HG03159 (cell line): ENCODE measurements at regions not wholly inside any gene's neighbourhood (a gene's known extent, or its start where the extent isn't known, plus 50 kb on each side); places are given as distances from the start of the nearest gene placed in this dataset.

Experiments used
- ATAC-seq: cut with Tn5 transposase; IDR thresholded peaks from one replicate; pipeline ENCODE4 v1.9.1; 2021; ENCODE audit warnings: mild to moderate bottlenecking, moderate library complexity; ENCODE audit not compliant: unreplicated experiment

DNA sequence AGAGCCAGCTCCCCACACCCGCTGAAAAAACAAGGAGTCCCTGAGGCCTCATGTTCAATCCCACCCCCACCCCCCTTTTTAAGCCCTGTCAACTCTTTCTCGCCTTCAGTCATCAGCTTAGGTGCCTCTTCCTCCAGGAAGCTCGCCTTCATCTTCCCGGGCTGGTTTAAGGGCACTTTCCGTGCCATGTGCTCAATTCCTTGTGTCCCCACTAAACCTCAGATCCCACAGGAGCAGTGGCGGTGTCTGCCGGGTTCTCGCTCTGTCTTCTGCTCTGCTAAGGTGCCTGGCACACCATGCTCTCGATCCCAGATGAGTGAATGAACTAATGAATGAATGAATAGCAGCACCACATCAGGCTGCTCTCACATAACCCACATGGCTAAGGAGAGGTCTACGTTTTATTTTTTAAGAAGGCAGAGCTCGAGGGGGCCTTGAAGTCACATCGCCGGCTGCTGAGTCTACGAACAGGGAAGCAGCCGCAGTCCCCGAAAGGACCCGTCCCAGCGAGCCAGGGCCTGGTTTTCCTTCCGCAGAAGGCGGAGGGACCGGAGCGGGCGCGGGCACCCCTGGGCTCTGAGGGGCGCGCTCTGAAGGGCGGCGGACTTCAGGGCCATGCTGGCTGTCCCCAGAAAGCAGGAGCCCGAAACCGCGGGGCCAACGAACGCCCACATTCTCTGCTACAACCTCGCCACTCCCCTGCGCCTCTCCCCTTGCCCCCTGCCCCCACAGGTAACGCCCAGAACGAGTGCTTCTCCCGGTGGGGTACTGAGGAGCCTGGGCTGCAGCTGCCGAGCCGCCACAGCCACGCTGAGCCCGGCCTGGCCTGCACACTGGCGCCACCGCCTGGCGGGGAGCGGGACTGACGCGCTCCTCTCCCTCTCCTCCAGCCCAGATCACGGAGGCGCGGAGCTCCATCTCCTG is 73.4 kb upstream of the KCNMA1 start:
- ATAC-seq = peak; percentile 91

DNA sequence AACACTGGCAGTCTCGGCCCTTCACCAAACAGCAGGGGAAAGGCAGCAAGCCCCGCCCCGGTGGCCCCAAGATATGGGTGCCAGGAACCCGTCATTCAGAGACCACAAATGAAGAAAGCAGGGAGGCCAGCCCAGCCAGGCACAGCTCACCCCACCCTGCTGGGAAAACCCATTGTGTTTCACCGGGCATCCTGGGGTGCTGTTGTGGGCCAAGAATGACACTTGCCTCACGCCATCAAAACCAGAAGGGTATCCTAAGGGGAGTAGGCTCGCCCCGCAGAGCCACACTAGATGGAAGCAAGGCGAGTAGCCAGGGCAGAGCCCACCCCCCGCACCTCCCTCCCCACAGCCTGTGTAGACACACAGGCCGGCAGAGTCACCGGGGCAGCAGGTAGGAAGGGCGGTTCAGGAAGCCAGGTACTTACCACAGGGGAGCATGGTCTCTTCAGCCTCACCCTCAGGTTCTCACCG is 72.5 kb upstream of the KCNMA1 start:
- no peak for ATAC-seq

DNA sequence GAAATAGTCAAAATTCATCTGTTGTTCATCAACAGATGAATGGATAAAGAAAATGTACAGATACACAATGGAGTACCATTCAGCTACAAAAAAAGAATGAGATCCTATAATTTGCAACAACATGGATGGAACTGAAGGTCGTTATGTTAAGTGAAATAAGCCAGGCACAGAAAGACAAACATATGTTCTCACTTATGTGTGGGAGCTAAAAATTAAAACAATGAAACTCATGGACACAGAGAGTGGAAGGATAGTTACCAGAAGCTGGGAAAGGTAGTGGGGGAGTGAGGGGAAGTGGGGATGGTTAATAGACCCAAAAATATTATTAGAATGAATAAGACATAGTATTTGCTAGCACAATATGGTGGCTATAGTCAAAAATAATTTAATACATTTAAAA is 70.0 kb upstream of the KCNMA1 start:
- no peak for ATAC-seq

DNA sequence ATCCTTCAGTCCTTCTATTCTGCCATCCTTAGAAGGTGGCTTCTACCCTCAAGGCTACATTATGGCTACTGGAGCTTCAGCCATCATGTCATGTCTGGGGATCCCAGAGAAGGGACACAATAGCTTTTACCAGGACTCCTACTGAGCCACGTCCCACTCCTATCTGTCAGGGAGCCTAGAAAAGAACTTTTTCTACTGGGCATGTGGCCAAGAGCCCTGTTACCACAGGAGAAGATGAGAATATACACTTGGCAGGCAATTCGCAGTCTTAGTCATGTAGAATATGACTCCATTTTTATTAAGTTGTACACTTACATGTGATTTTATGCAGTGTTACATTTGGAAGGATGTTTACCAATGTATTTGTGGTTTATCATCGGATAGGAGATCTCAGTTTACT is 64.6 kb upstream of the KCNMA1 start:
- ATAC-seq = no peak

DNA sequence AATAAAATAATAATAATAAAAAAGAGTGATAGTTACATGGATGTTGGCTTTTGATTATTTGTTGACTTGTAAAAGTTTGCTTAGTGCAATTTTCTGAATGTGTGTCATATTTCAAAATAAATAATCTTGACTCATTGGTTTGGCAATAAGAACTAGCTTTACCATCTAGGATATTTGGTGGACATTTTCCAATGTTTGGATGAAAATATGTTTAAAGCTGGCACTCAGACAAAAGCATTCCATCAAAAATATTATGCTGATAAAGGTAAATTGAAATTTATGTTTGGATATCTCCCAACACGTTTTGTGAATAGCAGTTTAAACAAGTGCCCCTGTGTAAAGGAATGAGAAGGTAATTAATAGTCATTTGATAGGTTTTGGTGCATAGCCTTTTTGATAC is 62.5 kb upstream of the KCNMA1 start:
- no peak for ATAC-seq

DNA sequence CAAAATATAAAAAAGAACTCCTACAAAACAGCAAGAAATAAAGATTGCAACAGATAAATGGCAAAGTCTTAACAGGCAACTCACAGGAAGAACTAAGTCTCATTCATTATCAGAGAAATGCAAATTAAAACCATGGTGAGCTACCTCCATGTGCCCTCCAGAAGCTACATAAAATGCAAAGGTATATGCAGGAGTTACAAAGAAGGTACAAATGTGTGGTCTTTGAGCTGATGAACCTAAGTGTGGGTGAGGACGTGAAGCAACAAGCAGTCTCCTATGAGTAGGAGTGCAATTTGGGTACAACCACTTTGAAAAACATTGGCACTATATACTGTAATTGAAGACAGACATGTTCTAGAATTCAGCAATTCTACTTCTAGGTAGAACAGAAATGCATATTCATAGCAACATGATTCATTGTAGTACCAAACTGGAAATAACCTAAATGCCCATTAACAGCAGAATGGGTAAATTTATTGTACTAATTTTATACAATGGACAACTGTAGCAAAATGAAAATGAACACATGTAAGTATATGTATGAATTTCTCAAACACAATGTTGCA is 61.6 kb upstream of the KCNMA1 start:
- no peak for ATAC-seq

DNA sequence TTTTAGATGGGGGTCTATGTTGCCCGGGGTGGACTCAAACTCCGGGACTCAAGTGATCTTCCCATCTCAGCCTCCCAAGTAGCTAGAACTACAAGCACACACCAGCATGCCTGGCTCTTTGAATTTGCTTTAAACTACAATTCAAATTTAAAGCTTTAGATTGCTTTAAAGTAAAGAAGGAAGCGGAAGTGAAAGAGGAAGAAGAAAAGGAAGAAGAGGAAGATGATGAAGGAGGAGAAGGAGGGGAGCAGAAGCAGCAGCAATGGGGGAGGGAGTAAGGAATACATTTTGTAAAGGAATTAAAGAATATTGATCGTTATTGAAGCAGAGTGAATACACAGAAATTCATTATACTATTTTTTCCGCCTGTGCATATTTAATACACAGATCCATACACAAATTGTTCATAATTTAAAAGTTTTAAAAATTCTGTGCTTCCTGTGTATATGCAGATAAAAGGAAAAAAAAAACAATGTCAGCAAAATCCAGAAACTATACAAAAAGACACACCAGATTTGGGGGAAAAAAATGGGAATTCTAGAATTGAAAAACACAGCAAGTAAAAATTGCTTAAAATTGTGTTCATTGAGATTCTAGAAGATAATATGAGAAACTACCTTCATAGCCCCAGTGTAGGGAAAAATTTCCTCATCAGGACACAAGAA is 60.8 kb upstream of the KCNMA1 start:
- no peak for ATAC-seq

DNA sequence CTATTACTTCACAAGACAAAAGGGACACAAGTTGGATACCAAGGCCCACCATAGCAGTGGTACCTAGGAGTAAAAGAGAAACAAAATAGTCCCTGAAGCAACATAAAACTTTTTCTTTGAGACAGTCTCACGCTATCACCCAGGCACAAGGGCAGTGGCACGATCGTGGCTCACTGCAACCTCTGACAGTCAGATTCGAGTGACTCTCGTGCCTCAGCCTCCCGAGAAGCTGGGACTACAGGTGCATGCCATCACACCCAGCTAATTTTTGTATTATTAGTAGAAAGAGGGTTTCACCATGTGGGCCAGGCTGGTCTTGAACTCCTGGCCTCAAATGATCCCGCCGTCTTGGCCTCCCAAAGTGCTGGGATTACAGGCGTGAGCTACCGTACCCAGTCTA is 59.0 kb upstream of the KCNMA1 start:
- ATAC-seq = no peak

DNA sequence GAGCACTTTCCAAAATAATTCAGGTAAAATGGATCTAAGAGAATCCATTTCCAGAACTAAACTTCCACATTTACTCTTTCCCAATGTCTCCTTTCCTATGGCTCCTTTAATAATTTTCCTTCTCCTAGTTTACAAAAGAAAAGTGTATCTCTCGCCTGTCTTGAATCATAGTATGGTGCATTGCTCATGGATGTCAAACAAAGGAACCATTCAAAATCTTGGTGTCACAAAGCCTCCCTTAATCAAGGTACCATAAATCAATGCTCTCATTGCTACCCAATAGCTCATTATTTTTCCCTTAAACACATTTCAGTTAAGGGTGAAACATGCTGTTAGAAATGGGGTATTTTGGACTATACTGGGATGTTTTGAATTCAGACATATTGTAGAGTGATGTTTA is 57.6 kb upstream of the KCNMA1 start:
- ATAC-seq = no peak

DNA sequence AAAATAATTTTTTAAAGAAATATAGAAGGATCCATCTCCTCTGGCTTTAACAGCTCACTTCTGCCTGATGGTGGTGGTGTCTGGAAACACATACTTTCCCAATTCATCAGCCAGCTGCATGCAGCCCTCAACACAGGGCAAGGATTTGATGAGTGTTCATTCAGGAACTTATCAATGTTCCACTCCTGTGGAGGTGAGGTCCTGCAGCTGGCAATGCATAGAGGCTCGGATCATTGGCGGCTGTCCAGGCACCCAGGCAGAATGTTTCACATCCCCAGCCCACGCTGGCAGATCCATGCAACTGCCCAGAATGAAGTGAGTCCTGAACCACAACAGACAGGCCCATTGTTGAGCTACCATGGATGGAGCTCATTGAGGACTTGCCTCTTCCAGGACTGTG is 55.2 kb upstream of the KCNMA1 start:
- ATAC-seq = no peak

DNA sequence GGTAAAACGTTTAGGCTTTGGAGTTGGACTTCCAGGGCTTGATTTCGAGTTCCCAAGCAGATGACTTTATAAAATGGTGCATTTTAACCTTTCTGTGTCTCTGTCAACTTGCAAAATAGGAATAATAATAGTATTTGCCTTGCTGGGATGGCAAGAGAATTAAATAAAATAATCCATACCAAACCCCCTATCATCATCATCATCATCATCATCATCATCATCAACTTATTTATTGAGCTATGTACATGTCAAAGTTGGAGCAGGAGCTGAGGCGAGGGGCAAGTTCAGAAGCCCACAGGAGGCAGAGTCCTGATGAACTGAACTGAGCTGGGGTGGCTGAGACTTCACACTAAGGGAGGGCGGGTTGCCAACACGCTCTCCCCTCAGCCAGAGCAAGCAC is 51.7 kb upstream of the KCNMA1 start:
- no peak for ATAC-seq

DNA sequence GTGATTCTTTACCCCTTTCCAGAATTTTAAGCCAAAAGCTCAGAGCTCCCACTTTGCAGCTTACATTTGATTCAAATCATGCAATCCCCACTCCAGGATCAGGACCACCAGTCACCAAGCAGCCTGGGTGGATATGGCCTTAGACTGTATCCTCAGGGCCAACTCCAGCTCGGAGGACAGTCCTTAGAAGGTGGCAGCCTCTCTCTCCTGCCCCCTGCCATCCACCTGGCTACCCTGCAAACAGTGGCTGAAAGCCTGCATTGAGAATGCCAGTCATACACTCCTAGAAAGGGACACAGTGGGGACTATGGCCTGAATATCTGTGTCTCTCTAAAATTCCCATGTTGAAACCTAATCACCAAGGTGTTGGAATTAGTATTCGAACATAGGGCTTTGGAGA is 50.0 kb upstream of the KCNMA1 start:
- no peak for ATAC-seq
